HUDEP-2 (cell line): ENCODE measurements at regions not wholly inside any gene's neighbourhood (a gene's known extent, or its start where the extent isn't known, plus 50 kb on each side); places are given as distances from the start of the nearest gene placed in this dataset.

Experiments used
- DNase-seq, 76 experiments: peaks; one replicate each; lab custom pipeline; 2025; ENCODE audit not compliant: unreplicated experiment in 76 of 76; lab: John Stamatoyannopoulos, UW

GRCh38 chr21:35421221-35421620, 372.1 kb upstream of the RUNX1 start:
- no peak for DNase-seq

DNA sequence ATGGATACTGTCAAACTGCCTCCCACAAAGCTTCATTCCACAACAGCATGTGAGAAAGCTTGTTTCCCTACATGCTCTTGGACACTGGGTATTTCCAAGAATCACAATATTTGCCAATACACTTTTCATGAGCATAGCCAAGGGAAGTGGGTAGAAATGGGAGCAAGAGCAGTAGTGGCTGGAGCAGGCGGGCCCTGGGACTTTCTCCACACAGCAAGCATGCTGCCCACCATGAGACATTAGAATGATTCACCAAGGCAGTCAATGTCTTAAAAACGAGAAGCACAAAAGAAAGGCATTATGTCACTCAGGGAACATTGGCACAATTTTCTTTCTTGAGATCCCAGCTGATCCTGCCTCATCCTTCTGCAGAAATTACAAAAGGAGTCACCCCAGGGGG, 371.6 kb upstream of the RUNX1 start:
- DNase-seq = no peak

DNA sequence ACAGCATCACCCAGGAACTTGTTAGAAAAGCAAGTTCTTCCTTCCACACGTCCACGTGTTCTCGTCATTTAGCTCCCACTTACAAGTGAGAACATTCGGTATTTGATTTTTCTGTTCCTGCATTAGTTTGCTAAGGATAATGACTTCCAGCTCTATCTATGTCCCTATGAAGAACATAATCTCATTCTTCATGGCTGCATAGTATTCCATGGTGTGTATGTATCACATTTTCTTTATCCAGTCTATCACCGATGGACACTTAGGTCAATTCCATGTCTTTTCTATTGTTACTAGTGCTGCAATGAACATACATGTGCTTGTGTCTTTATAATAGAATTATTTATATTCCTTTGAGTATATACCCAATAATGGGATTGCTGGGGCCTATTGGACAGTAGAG, 368.7 kb upstream of the RUNX1 start:
- no peak for DNase-seq

DNA sequence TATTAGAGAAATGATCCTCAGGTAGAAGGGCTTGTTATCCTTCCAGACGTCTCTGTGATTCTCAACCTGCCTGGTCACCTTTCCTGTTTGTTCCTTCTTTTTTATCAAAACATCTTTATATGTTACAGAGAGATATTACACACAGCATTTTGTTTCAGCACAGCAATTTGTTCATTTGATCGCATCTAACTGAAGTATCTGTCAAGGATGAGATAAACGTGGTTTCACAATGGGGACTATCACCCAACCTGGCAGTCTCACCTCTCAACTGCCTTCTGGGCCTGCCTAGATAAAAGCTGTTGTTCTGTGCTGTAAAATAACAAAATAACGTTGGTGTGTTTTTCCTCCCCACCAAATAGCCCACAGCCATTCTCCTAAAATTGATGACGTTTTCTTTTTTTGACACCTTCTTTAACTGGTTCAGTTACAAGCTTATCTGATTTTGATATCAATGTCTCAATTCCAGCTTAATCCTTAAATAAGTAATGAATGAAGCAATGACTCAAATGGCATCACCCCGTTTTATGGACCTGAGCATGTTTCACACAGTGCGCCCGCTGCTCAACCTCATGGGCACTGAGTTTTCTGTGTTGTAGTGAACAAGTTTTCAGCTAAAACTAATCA, 367.9 kb upstream of the RUNX1 start:
- DNase-seq = no peak

DNA sequence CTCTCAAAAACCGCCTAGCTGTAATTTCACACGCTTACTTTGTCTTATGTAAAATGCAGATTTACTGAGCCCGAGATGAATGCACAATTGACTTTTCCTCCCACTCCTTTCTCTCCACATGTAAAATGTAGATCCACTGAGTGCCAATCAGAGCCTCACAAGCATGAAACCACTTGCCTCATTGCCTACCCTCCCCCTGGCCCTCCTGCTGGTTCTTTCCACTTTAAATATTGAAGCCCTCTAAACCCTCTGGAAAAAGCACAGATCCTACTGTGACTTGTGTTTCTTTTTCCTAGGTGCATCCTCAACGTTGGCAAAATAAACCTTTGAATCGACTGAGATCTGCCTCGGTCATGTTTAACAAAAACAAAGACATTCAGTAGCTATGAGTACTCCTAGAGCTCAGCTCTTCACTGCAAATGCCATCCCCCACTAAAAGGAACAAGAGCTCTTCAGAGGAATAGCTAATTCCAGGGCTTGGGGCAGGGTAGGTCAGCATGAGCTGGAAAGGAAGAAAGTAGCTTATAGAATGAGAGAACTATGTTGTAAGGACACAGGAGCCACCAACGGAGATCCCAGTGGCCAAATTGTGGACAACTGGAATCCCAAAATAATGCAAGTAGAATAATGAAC, 365.5 kb upstream of the RUNX1 start:
- DNase-seq = no peak

- DNase-seq = no peak
Observed at GRCh38 chr21:35414056-35414455, 365.0 kb upstream of the RUNX1 start.

DNA sequence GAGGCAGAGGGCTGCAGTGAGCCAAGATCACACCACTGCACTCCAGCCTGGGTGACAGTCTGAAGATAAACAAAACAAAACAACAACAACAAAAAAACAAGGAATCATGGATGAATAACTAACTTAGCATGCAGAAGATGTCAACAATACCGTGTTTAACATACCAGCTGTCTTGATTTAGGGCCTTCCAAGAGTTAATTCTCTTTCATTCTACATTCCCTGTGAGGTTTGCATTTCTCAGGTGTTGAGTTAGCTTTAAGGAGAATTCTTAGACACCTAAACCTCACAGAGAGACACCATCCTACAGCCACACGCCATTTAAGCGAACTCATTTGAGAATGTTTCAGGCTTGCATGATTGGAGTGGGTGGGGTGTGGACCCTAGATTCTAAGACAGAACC, 363.1 kb upstream of the RUNX1 start:
- no peak for DNase-seq

- no peak for DNase-seq
Observed at GRCh38 chr21:35411434-35411833, 362.3 kb upstream of the RUNX1 start.

DNA sequence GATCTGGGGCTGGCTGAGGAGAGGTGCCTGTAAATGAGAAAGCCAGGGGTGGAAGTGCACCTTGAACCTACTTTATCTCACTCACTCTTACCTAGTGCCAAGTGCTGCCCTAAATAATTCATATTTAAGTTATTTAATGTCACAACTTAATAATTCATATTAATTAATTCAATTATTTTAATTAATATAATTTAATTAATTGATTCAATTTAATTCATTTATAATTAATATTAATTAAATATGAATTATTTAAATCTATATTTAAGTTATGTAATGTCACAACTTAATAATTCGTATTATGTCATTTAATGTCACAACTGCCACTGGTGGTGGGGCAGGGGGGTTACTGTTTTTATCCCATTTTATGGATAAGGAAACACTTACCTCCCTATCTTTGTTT, 361.6 kb upstream of the RUNX1 start:
- DNase-seq = no peak

- DNase-seq = no peak
Observed at GRCh38 chr21:35410123-35410522, 361.0 kb upstream of the RUNX1 start.

DNA sequence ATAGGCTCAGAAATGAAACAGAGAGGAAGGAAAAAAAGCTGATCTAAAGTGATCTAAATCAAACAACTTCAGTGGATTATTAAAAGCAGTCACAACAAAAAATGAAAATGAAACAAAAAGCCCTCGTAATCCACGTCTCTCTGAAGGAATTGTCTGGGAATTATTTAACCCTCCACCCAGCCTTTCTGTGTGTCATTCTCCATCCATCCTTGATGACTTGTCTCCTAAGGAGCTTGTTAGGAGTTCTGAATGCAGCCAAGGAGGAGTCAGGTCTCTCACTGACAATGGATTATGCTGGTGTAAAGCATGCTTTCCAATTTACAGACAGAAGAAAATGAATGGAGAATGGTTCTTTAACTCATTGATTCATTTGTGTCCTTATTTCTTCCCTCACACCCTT, 359.3 kb upstream of the RUNX1 start:
- no peak for DNase-seq

DNA sequence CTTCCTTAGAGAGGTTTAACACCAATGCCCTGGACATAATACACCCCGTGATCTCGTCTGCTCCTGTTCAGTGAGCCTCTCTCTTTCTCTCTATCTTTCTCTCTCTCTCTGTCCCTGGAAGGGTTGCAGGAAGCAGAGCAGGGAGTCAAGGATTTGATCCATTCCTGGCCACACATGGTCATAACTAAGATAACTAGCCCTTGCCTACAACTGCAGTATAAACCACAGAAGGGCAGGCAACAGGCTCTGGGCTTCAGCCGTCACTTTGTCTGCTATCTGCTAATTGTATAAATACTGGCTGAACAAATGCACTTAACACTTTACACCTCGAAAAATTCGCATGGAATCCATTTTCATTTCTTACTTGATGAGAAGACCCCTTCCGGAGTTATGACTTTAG, 357.5 kb upstream of the RUNX1 start:
- no peak for DNase-seq

- DNase-seq = no peak
Observed at GRCh38 chr21:35405981-35406380, 356.9 kb upstream of the RUNX1 start.

GRCh38 chr21:35404247-35404646, 355.1 kb upstream of the RUNX1 start:
- no peak for DNase-seq

DNA sequence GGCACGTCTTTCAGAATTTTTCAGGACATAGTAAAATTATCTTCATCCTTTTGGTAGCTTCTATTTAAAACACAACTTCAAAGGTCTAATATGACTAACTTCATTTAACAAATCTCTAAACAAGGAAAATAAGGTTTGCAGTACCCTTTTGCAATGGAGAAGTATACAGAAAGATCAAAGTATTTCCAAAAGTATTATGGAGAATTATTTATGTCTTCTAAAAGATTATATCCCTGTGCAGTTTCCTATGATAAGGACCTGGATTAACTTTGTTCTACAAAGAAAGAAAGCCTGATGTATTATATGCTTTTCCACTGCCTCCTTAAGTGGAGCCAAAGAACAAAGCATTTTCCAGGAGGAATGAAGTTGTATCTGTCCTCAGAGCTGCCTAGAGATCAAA, 353.0 kb upstream of the RUNX1 start:
- DNase-seq = no peak

GRCh38 chr21:35401476-35401875, 352.4 kb upstream of the RUNX1 start:
- DNase-seq = no peak

DNA sequence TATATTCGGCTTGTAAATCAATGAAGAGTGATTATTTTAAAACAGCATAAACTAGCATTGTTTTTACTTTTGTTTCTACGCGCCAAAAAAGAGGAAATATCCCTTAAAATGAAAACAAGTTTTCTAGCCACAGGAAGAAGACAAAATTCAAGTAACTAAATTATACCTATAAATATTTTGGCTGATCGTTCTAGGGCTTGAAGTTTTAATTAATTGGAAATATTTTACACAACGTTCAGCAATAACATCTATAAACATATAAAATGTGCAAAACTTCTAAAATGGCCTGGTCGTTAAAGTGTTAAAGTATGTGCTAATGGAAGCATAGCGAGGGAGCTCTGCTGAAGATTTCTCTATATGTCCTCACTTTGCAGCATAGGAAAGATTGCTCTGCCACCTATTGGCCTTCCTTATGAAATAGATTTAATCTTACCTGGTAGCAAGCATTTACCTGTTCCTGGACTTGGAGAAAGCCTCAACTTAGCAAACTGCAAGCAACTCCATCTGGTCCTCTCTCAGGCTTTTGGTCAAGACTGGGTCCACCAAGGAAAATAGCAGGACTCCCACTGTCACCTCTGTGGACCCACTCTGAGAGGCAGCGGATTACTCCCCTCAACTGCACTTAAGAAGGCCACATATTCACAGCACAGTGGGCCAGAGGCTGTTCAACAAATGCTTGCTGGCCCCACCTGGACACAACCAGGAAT, 351.3 kb upstream of the RUNX1 start:
- peak in 28 of 76 experiments; percentile 4 to 55 (median 28) for DNase-seq

DNA sequence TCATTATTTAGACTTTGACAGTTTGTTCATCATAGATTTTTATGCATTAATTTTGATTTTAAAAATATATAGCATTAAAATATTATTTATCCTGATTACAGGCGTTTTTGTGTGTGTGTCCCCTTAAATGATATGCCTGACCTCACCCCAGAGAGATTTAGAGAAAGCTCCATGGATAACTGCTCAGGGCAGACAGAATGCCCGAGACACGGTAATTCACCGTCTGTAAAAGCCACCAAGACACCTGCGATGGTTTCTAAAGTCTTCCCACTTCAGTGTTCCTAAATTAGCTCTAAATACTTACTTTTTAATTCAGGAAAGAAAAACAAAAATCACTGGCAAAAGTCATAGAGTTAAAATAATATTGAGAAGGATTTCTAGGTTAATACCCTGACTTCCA, 350.6 kb upstream of the RUNX1 start:
- no peak for DNase-seq

- no peak for DNase-seq
Observed at GRCh38 chr21:35399002-35399530, 350.0 kb upstream of the RUNX1 start.

GRCh38 chr21:35398346-35398982, 349.4 kb upstream of the RUNX1 start:
- no peak for DNase-seq

DNA sequence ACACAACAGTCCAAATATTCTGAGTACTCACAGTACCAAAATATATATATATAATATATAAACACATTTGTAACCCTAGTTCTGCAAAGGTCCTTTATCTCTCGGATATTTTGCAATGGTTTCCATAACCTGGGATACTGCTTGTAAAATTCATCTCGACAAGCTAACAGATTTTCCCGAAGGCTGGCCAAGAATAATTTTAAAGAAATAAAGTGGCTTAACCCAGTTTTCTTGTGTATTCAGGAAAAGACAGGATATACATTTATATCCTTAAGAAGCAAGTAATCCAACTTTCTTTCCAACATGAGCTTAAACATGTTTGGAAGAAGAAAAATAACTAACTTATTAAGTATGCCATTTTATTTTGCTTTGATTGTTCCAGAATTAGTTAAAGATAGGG, 348.7 kb upstream of the RUNX1 start:
- DNase-seq = no peak

GRCh38 chr21:35396655-35397054, 347.6 kb upstream of the RUNX1 start:
- DNase-seq = no peak
